Hepatocyte (in vitro differentiated cells): ENCODE measurements at regions not wholly inside any gene's neighbourhood (a gene's known extent, or its start where the extent isn't known, plus 50 kb on each side); places are given as distances from the start of the nearest gene placed in this dataset.
"Not testable (repeated sequence)": the region's sequence is repeated elsewhere in the genome, so short reads cannot be mapped to it uniquely, and the experiment has no call there.

Source experiments
- DNase-seq: peaks from one replicate; pipeline ENCODE4 v3.0.0-alpha.2; 2016; ENCODE audit warnings: low spot score
- H2AFZ ChIP-seq: fragments of 200-600 bp; sonication (generic); 2 replicates; pipeline ENCODE4 v1.6.0; 2016; ENCODE audit warnings: antibody characterized with exemption, mild to moderate bottlenecking
- H3K27ac ChIP-seq: fragments of 200-600 bp; sonication (generic); 2 replicates; pipeline ENCODE4 v1.5.1; 2016; ENCODE audit warnings: mild to moderate bottlenecking
- H3K27me3 ChIP-seq: fragments of 200-600 bp; sonication (generic); 2 replicates; pipeline ENCODE4 v1.6.1; 2016
- H3K36me3 ChIP-seq: fragments of 200-600 bp; sonication (generic); replicated peaks from 2 replicates; pipeline ENCODE4 v1.5.1; 2016; ENCODE audit warnings: low read depth; ENCODE audit not compliant: insufficient read depth
- H3K4me1 ChIP-seq: fragments of 200-600 bp; sonication (generic); 2 replicates; pipeline ENCODE4 v1.5.1; 2016; ENCODE audit warnings: mild to moderate bottlenecking, moderate library complexity; ENCODE audit not compliant: insufficient read depth
- H3K4me2 ChIP-seq: fragments of 200-600 bp; sonication (generic); 2 replicates; pipeline ENCODE4 v1.6.0; 2016
- H3K4me3 ChIP-seq: fragments of 200-600 bp; sonication (generic); 2 replicates; pipeline ENCODE4 v1.5.1; 2016; ENCODE audit warnings: mild to moderate bottlenecking
- H3K79me2 ChIP-seq: fragments of 200-600 bp; sonication (generic); 2 replicates; pipeline ENCODE4 v1.6.0; 2017; ENCODE audit warnings: mild to moderate bottlenecking
- H3K9me2 ChIP-seq: fragments of 200-600 bp; sonication (generic); replicated peaks from 2 replicates; pipeline ENCODE4 v1.6.0; 2017; ENCODE audit warnings: mild to moderate bottlenecking; ENCODE audit not compliant: insufficient read depth
- H3K9me3 ChIP-seq: fragments of 200-600 bp; sonication (generic); 2 replicates; pipeline ENCODE4 v1.5.1; 2016; ENCODE audit warnings: low read depth, mild to moderate bottlenecking
- H4K20me1 ChIP-seq: fragments of 200-600 bp; sonication (generic); 2 replicates; pipeline ENCODE4 v1.6.0; 2016; ENCODE audit warnings: mild to moderate bottlenecking; ENCODE audit not compliant: insufficient read depth, poor library complexity, severe bottlenecking
- EZH2 ChIP-seq: fragments of 200-600 bp; sonication (generic); IDR thresholded peaks from 2 replicates; pipeline ENCODE4 v1.6.1; 2016; ENCODE audit warnings: antibody characterized with exemption, mild to moderate bottlenecking, borderline replicate concordance
- EZH2phosphoT487 ChIP-seq: fragments of 200-600 bp; sonication (generic); IDR thresholded peaks from one replicate; pipeline ENCODE4 v1.6.1; 2018; ENCODE audit warnings: antibody characterized with exemption, mild to moderate bottlenecking, low read depth, moderate library complexity; ENCODE audit not compliant: unreplicated experiment, severe bottlenecking
- WGBS: methylation state at CpG from one replicate; pipeline ENCODE4 v1.1.6; 2016; ENCODE audit warnings: low lambda C conversion rate; ENCODE audit errors: missing lambda C conversion rate; 5-methylcytosine and 5-hydroxymethylcytosine counted together
- TF ChIP-seq, protein P1 (sequence below): fragments of 200-600 bp; sonication (generic); IDR thresholded peaks from 2 replicates; pipeline ENCODE4 v1.5.1; 2016; ENCODE audit warnings: antibody characterized with exemption, mild to moderate bottlenecking; ENCODE audit not compliant: poor library complexity

GRCh38 chr13:109999659-110000533, 213.5 kb upstream of the IRS2 start:
- H3K4me3 ChIP-seq, result no peak overlapping the region
- peak overlapping the region; percentile 31 for H3K4me2 ChIP-seq
- H3K9me2 ChIP-seq, result no peaks in the 10 kb centered on the region
- H2AFZ ChIP-seq, result no peak overlapping the region
- DNase-seq, result no peak
- H3K9me3 ChIP-seq, result no peaks in the 10 kb centered on the region
- H3K79me2 ChIP-seq, result no peaks in the 10 kb centered on the region
- H3K36me3 ChIP-seq, result no peaks in the 10 kb centered on the region
- peaks cover 8% of the 10 kb centered on the region for H3K4me1 ChIP-seq
- no peaks in the 10 kb centered on the region for H3K27me3 ChIP-seq
- no peak overlapping the region for H3K27ac ChIP-seq
- no peak for TF ChIP-seq EZH2phosphoT487
- no peak for TF ChIP-seq EZH2
- TF ChIP-seq, protein P1, sequence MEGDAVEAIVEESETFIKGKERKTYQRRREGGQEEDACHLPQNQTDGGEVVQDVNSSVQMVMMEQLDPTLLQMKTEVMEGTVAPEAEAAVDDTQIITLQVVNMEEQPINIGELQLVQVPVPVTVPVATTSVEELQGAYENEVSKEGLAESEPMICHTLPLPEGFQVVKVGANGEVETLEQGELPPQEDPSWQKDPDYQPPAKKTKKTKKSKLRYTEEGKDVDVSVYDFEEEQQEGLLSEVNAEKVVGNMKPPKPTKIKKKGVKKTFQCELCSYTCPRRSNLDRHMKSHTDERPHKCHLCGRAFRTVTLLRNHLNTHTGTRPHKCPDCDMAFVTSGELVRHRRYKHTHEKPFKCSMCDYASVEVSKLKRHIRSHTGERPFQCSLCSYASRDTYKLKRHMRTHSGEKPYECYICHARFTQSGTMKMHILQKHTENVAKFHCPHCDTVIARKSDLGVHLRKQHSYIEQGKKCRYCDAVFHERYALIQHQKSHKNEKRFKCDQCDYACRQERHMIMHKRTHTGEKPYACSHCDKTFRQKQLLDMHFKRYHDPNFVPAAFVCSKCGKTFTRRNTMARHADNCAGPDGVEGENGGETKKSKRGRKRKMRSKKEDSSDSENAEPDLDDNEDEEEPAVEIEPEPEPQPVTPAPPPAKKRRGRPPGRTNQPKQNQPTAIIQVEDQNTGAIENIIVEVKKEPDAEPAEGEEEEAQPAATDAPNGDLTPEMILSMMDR, result no peak
- H4K20me1 ChIP-seq, result no peaks in the 10 kb centered on the region
- WGBS, result 62% methylated on average over 21 of the region's 21 CpGs

DNA sequence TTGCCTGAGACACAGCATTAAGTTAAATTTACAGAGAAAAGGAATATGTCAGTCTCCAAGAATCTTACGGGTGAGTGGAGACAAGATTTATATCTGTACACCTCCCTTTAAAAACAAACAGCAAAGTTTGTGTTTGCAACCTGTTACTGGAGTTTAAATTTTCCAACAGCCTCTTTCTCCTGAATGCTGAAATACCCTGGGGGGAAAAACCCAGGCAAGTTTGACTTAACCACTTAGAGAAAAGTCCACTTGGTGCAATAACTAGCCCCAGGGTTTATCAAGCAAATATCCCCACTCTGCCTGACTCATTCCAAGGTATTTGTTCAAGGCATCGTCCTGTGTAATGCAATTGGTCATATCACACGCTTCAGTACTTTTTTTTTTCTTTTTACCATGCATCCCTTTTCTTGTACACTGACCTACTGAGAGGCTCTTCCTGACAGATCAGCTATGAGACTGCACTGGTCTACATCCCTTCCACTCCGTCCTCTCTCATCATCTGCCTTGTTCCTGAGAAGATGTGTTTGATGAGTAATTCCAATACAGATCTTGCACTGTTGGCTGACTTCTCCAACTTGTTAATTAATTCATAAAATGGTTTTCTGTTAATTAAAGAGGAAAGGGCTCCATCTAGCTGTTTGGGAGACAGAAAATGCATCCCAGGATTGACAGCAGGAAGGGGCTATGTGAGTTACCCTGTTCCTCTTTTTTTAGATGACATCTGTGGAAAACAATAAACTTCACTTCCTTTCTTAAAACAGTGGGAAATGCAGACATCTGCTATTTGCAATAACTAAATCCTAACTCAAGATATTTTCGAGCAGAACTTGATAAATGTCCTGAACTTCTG, 212.5 kb upstream of the IRS2 start:
- WGBS, result 46% methylated on average over 5 of the region's 5 CpGs
- Histone ChIP-seq H3K9me2 (no peaks in the 10 kb centered on the region), H3K4me3 (no peak overlapping the region), H3K4me2 (no peak overlapping the region), H3K4me1 (peaks cover 8% of the 10 kb centered on the region), H3K27ac (peak overlapping the region; percentile 23), H3K27me3 (no peaks in the 10 kb centered on the region), H3K79me2 (no peaks in the 10 kb centered on the region), H4K20me1 (no peaks in the 10 kb centered on the region), H3K9me3 (no peaks in the 10 kb centered on the region), H3K36me3 (no peaks in the 10 kb centered on the region), H2AFZ (no peak overlapping the region)
- no peak for TF ChIP-seq EZH2
- peak; percentile 72 for DNase-seq

DNA sequence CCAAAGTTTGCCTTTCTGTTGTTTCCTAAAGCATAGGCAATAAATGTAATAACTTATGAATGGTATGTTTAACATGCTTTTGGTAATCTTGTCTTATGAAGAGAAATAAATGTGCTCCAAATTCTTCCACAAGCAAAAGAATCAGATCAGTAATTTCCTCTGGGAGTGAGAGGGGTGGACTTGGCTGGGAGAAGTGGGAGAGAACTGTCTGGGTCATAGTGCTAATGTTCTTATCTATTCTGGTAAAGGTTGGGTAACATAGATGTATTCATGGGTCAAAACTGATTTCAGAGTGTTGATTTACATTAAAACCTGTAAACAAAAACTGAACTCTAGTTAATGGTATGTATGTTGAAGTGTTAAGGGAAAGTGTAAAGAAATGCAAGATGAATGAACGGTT, 211.7 kb upstream of the IRS2 start:
- Histone ChIP-seq H3K4me1 (peaks cover 8% of the 10 kb centered on the region), H4K20me1 (no peaks in the 10 kb centered on the region), H3K27me3 (no peaks in the 10 kb centered on the region), H3K4me2 (no peak overlapping the region), H3K9me3 (no peaks in the 10 kb centered on the region), H3K79me2 (no peaks in the 10 kb centered on the region), H3K36me3 (no peaks in the 10 kb centered on the region), H3K9me2 (no peaks in the 10 kb centered on the region), H3K4me3 (no peak overlapping the region), H2AFZ (no peak overlapping the region), H3K27ac (peak overlapping the region; percentile 23)
- no peak for DNase-seq
- 79% methylated on average over 1 of the region's 1 CpG for WGBS
- TF ChIP-seq, protein P1, result no peak
- TF ChIP-seq EZH2phosphoT487 (no peak), EZH2 (no peak)

DNA sequence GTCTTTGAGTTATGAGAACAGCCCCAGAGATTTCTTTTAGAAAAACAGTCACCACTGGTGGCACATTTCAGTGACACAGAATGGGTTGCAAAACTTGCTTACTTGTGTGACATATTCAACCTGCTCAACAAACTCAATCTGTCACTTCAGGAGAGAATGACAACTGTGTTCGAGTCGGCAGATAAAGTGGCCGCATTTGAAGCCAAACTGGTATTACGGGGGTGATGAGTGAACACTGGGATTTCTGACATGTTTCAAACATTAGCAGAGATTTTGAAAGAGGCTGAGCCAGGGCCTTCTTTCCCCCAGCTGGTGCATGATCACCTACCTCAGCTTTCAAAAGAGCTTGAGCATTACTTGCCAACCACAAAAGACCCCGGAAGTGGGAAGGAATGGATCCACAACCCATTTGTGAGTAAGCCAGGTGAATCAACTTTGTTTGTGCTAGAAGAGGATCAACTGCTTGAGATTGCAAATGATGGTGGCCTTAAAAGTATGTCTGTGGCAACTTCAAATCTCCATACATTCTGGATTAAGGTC, 210.7 kb upstream of the IRS2 start:
- not testable (repeated sequence) for H3K36me3 ChIP-seq, H3K4me3 ChIP-seq, H3K27me3 ChIP-seq, DNase-seq, H2AFZ ChIP-seq, H3K9me3 ChIP-seq, H3K27ac ChIP-seq, H3K9me2 ChIP-seq, H3K79me2 ChIP-seq, H4K20me1 ChIP-seq, H3K4me2 ChIP-seq, H3K4me1 ChIP-seq
- WGBS, result 91% methylated on average over 5 of the region's 5 CpGs
